HG03196 (cell line): ENCODE measurements at regions not wholly inside any gene's neighbourhood (a gene's known extent, or its start where the extent isn't known, plus 50 kb on each side); places are given as distances from the start of the nearest gene placed in this dataset.
"Not testable (repeated sequence)": the region's sequence is repeated elsewhere in the genome, so short reads cannot be mapped to it uniquely, and the experiment has no call there.

Experiments
- ATAC-seq: cut with Tn5 transposase; IDR thresholded peaks from one replicate; pipeline ENCODE4 v1.9.1; 2021; ENCODE audit not compliant: unreplicated experiment

- ATAC-seq = no peak
These were observed 226.3 kb downstream of the RCHY1 start for GRCh38 chr4:75287738-75288517.

DNA sequence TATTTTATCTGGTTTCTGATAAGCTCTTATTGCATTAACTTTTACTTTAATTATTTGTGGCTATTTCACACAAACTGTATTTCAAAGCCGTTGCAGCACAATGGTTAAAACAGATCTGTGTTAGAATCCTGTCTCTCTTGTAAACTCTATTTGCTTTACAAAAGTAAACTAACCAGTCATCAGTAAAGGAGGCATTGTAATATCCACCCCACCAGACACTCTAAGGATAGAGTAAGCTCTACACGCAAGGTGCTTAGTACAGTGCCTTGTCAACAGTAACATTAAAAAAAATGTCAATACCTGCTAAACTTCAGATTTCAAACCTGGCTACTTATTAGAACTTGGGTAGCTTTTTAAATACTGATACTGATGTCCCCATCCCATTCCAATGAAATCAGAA lies 228.4 kb downstream of the RCHY1 start:
- ATAC-seq = no peak

GRCh38 chr4:75284831-75285230 lies 229.4 kb downstream of the RCHY1 start:
- ATAC-seq = no peak

DNA sequence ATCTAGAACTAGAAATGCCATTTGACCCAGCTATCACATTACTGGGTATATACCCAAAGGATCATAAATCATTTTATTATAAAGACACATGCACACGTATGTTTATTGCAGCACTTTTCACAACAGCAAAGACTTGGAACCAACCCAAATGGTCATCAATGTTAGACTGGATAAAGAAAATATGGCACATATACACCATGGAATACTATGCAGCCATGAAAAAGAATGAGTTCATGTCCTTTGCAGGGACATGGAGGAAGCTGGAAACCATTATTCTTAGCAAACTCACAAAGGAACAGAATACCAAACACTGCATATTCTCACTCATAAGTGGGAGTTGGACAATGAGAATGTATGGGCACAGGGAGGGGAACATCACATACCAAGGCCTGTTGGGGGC lies 233.7 kb downstream of the RCHY1 start:
- not testable (repeated sequence) for ATAC-seq

DNA sequence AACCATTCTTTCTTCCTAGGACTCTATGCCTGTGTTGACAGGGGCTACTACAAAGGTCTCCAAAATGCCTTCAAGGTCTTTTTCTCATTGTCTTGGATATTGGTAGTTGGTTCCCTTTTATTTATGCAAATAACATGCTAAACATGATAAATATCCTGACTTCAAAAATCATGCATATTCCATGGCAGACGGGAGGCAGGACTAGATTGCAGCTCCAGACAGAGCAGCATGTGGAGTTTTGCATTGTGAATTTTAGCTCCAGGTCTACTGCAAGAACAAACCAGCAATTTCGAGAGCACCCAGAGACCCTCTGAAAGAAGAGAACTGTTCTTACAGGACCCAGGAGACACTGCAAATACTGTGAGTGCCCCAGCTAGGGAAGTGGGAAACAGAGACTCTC lies 254.9 kb downstream of the RCHY1 start:
- no peak for ATAC-seq

DNA sequence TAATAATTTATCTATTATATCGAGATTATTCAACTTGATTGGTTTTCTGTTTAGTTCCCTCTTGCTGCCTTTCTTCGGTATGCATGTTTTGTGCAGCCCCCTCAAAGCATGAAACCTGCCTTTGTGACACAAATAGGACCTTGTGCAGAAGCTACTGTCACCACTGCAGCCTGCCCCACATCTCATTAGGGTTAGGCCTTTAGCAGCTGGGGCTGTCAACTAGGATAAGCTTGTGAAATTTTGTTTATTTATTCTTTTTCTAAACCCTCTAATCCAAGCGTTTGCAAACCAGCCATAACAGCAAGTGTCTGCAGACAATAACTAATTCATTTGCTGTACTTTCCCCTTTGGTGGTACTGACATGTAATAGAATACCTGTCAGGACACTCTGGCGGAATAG lies 258.9 kb downstream of the RCHY1 start:
- no peak for ATAC-seq

DNA sequence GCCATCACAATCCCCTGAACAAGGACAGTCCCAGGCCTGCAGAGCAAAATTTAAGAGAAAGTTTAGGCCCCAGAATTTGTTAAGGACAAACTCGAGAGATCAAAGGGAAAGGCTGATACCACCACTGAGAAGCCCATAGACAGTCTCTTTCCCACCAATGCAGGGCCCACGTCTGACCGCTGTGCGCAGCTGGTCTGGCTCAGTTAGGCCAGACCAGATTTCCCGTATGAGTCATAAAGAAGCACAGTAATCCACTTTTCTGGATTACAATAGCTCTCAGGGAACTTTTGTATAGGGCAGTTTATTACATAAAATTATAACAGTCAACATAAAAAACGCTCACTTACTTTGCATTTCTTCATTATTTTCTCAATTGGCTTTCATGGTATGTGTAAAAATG lies 259.5 kb downstream of the RCHY1 start:
- ATAC-seq = no peak

DNA sequence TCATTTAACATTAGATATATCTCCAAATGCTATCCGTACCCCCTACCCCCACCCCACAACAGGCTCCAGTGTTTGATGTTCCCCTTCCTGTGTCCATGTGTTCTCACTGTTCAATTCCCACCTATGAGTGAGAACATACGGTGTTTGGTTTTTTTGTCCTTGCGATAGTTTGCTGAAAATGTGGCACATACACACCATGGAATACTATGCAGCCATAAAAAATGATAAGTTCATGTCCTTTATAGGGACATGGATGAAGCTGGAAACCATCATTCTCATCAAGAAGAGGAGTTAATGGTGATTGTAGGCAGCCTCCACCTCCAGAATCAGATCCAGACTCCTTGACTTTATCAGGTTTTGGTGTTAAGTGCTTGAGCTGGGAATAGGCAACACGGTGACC lies 261.1 kb downstream of the RCHY1 start:
- not testable (repeated sequence) for ATAC-seq

- no peak for ATAC-seq
These were observed 262.7 kb downstream of the RCHY1 start for GRCh38 chr4:75251547-75251946.

DNA sequence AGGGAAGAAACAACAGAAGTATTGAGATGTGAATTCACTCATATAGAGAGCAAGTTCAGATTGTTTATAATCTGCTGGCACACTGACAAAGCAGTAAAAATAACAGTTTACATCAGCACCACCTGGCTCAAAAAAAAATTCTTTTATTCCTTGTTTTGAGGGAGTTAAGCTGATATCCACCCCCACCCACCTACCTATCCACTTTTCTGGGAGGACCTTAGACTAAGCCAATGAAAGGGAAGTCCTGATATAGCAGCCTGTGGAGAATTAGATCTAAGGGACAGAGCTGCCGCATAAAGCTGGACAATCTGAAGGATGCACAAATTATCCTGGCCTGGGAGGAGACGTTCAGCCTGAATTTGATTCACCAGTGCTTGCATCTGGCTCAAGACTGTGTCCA lies 264.5 kb downstream of the RCHY1 start:
- no peak for ATAC-seq

DNA sequence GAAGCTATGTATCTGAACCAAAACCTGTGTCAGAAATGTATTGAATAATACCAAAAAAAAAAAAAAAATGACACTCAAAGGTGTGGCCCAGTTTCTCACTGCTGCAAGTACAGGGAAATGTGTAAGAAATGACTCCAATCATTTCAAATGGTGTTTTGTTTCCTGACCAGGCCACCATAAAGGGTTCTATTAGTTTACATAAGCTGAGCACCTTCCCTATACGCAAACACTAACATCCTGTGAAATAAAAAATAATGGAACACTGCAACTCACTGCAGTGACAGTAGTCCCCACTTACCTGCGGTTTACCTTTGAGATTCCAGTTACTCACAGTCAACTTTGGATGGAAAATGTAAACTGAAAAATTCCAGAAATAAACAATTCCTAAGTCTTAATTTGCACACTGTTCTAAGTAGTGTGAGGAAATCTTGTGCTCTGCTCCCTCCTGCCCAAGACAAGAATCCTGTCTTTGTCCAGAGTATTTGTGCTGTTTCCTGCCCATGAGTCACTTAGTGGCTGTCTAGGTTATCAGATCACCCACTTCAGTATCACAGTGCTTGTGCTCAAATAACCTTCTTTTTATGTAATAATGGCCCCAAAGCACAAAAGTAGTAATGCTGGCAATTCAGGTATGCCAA lies 265.3 kb downstream of the RCHY1 start:
- ATAC-seq = no peak

DNA sequence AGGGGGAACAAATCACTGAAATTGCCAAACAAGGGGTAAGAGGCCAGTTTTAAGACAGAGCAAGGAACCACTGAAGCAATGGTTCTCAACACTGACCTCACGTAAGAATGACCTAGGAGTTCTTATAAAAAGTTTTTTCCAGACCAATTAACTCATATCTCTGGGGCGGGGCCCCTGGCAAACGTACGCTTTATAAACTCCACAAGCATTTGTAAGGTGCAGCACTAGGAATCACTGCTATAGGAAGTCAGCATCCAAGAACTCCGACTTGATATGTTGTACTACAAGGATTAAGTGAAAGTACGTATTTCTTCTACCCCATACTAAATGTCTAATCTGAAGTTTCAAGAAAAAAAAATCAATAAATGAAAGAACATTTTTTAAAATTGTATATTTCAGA lies 269.9 kb downstream of the RCHY1 start:
- ATAC-seq = no peak

GRCh38 chr4:75243570-75243969 lies 270.6 kb downstream of the RCHY1 start:
- ATAC-seq = no peak

- peak; percentile 97 for ATAC-seq
These were observed 278.7 kb downstream of the RCHY1 start for GRCh38 chr4:75235359-75235951.

GRCh38 chr4:75232546-75232945 lies 281.7 kb downstream of the RCHY1 start:
- no peak for ATAC-seq

GRCh38 chr4:75229806-75230570 lies 284.2 kb downstream of the RCHY1 start:
- peak; percentile 76 for ATAC-seq

DNA sequence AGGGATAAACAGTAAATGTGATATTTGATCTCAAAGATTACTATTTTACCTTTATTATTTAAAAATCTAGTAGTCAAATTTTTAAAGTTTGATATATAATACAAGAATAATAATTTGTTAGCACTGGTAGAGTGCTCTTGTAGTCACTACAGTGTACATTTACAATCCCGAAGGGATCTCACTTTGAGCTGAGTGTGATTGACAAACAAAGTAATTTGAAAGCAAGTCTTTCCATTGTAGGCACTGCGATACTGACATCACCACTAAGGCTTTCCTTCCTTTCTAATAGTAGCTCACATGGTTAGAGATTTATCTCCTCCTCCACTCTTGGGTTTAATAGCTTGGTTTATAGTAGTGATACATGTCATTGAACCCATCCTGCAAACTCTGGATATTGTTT lies 280.6 kb downstream of the PARM1 start:
- no peak for ATAC-seq

DNA sequence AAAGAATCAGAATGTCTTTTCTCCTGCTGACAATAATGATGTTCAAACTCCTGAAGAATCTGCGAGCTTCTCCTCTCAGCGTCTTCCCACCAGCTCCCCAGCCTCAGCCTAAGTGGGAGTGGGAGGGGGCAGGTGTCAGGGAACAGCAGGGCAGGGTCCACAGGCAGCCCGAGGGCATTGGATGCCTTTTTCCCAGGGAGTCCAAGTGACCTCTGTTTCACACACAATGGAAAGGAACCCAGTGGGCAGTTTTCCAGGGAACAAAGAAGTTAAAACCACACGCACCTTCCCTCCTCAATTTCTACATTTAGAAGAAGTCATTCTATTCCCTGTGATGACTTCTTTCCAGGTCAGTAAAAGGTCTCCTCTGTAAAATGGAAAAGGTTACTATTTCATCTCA lies 278.5 kb downstream of the PARM1 start:
- no peak for ATAC-seq

- no peak for ATAC-seq
These were observed 275.0 kb downstream of the PARM1 start for GRCh38 chr4:75207902-75208301.

- no peak for ATAC-seq
These were observed 262.2 kb downstream of the PARM1 start for GRCh38 chr4:75195111-75195510.

GRCh38 chr4:75194180-75194579 lies 261.3 kb downstream of the PARM1 start:
- no peak for ATAC-seq

DNA sequence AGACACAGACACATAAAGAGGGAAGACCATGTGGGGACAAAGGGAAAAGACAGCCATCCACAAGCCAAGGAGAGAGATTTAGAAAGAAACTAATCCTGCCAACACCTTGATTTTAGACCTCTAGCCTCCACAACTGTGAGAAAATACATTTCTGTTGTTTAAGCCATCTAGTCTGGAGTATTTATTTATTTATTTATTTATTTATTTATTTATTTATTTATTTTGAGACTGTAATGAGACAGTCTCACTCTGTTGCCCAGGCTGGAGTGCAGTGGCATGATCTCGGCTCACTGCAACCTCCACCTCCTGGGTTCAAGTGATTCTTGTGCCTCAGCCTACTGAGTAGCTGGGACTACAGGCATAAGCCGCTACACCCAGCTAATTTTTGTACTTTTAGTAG lies 259.3 kb downstream of the PARM1 start:
- not testable (repeated sequence) for ATAC-seq
